GM12864 (cell line): ENCODE measurements at regions not wholly inside any gene's neighbourhood (a gene's known extent, or its start where the extent isn't known, plus 50 kb on each side); places are given as distances from the start of the nearest gene placed in this dataset.

Experiments
- DNase-seq: peaks from one replicate; pipeline ENCODE4 v3.0.0-alpha.2; 2011; ENCODE audit warnings: low read depth
- H3K4me3 ChIP-seq: 2 replicates; pipeline ENCODE4 v1.5.1; 2011; ENCODE audit warnings: mild to moderate bottlenecking, low read depth, low read length, control low read depth
- TF ChIP-seq, protein P1 (sequence below): IDR thresholded peaks from 2 replicates; pipeline ENCODE4 v1.5.1; 2011; ENCODE audit warnings: low read depth, mild to moderate bottlenecking, moderate library complexity, low read length, control low read depth, inconsistent platforms; ENCODE audit errors: missing control alignments

DNA sequence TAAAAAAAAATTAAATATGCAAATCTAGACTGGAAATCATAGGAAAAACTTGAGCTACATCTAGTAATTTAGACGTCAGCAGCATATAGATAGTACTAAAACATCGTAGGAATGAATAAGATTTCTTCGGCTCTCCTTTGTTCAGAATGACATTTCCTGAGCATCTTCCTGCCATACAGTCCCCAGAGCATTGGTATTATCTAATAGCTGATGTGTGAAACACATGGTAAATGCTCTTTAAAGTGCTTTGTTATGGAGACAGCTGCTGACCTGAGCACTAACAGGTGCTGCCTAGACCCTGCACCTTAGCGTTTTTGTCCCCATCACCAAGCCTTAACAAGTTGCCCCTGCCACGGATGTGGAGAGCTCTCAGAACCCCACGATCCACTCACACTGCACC, 692.3 kb upstream of the PIK3C3 start:
- TF ChIP-seq, protein P1, sequence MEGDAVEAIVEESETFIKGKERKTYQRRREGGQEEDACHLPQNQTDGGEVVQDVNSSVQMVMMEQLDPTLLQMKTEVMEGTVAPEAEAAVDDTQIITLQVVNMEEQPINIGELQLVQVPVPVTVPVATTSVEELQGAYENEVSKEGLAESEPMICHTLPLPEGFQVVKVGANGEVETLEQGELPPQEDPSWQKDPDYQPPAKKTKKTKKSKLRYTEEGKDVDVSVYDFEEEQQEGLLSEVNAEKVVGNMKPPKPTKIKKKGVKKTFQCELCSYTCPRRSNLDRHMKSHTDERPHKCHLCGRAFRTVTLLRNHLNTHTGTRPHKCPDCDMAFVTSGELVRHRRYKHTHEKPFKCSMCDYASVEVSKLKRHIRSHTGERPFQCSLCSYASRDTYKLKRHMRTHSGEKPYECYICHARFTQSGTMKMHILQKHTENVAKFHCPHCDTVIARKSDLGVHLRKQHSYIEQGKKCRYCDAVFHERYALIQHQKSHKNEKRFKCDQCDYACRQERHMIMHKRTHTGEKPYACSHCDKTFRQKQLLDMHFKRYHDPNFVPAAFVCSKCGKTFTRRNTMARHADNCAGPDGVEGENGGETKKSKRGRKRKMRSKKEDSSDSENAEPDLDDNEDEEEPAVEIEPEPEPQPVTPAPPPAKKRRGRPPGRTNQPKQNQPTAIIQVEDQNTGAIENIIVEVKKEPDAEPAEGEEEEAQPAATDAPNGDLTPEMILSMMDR, result no peak
- no peak overlapping the region for H3K4me3 ChIP-seq
- no peak for DNase-seq

DNA sequence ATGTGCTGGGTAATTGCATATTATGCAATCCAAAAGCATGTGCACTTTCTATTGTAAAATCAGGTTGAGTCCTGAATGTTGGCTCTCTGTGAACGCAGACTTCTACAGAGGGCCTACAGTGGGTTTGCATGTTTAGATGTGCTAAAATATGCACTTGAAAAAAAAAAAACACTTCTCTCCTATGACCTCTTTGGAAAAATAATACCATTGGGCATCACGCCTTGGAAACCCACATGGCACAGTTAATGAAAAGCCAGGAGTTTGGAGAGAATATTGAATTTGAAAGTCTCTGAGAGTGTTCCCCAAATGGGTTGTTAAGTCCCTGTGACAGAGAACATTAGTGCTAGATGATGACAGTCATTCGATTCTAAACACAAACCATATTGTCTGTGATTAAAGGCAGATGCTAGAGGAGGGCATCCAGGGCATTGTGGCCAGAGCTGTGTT, 710.4 kb upstream of the PIK3C3 start:
- TF ChIP-seq, protein P1, result no peak
- no peak overlapping the region for H3K4me3 ChIP-seq
- no peak for DNase-seq

DNA sequence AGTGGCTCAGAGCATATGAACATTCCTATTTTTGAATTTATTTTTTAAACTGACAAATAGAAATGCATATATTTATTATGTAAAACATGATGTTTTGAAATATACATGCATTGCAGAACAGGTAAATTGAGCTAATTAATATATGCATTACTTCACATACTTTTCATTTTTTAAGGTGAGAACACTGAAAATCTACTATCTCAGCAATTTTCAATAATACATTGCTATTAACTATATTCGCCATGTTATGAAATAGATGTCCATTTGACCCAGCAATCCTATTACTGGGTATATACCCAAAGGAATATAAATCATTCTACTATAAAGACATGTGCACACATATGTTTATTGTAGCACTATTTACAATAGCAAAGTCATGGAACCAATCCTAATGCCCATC, 717.7 kb upstream of the PIK3C3 start:
- no peak overlapping the region for H3K4me3 ChIP-seq
- DNase-seq, result no peak
- TF ChIP-seq, protein P1, result no peak

DNA sequence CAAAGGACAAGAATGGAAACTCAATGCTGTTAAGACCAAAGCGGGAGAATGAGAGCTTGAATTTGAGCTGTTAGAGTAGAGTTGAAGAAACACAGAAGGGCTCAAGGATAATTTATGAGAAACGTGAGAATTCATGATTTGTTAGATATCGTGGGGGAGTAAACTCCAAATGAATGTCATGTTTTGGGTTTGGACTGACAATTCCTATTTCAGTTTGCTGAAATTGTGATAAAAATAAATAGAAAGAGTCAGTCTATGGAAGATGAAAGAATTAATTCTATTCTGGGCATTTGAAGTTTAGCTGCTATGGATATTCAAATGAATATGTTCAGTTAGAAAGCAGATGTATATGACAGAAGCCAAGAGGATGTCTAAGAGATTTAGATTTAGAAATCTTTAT, 723.4 kb upstream of the PIK3C3 start:
- H3K4me3 ChIP-seq, result no peak overlapping the region
- TF ChIP-seq, protein P1, result no peak
- DNase-seq, result no peak

DNA sequence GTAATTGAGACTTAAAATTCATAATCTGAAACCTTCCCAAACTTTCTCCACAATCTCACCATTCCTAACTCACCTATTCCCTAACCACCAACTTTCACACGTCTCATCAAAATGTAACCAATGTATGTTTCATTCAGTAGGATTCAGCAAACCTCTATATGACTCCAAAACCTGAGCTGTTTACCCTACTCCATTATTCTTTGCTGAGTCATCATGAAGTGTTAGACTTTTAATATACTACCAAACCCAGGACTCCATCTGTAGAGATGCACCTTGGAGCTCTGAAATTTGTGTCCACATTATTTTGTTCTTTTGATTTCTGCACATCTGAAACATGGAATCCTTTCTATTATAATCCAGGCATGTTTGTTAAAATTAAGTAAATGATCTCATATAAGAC, 727.0 kb upstream of the PIK3C3 start:
- no peak overlapping the region for H3K4me3 ChIP-seq
- TF ChIP-seq, protein P1, result no peak
- no peak for DNase-seq

DNA sequence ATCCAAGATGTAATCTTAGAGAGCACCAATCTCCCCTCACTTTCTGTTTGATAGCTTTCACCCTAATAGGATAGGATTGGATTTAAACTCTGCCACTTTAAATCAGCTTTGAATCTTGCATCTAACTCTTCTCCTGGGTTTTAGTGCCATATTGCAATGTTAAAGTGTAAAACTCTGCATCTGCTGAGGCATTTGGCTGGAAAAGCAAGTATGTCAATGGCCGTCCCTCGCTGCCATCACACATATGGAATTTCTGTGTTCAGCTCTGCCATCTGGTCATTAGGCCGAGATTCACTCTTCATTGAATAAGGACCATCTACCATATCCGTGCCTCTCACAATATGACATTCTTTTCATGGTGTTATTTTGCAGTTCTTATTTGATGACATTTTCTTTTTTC, 728.1 kb upstream of the PIK3C3 start:
- no peak overlapping the region for H3K4me3 ChIP-seq
- TF ChIP-seq, protein P1, result no peak
- no peak for DNase-seq

DNA sequence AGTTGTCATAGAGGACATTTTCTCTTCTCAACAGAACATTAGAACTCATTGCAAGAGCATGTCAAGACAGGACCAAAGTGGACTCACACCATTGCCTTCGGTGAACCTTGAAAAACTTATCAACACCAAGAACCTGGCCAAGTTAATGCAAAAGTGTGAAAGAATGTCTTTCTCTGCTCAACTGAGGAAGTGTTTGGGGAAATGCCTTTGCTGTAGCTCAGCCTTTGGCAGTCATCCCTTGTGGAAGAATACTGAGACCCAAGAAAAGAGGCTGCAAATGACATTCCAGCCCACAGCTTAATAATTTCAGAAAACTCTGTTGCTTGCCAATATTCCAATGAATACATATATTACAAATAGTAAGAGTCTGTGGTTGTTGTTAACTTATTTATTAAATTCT, 728.8 kb upstream of the PIK3C3 start:
- no peak overlapping the region for H3K4me3 ChIP-seq
- TF ChIP-seq, protein P1, result no peak
- no peak for DNase-seq
